Small intestine (tissue), 7 donors: ENCODE measurements at regions not wholly inside any gene's neighbourhood (a gene's known extent, or its start where the extent isn't known, plus 50 kb on each side); places are given as distances from the start of the nearest gene placed in this dataset.

Experiments
- DNase-seq, 2 donors: peaks; one replicate each; pipeline versions ENCODE4 v3.0.0 to v3.0.0-alpha.2; 2013
- FAIRE-seq: peaks from 2 replicates; lab custom pipeline; 2012; peaks lifted over from hg19 to GRCh38; lab: Jason Lieb, UNC
- H3K27ac ChIP-seq, 3 donors: one replicate each; pipeline ENCODE4 v1.5.1; 2013; ENCODE audit warnings: low read length in 2 of 3, mild to moderate bottlenecking in 2 of 3, control low read depth in 1 of 3, inconsistent platforms in 1 of 3, low read depth in 1 of 3, moderate library complexity in 1 of 3
- H3K27me3 ChIP-seq, 3 donors: one replicate each; pipeline ENCODE4 v1.6.1; 2013; ENCODE audit warnings: low read length in 3 of 3, inconsistent platforms in 1 of 3; ENCODE audit not compliant: control insufficient read depth in 3 of 3, insufficient read depth in 3 of 3
- H3K36me3 ChIP-seq, 3 donors: one replicate each; pipeline ENCODE4 v1.6.1; 2013; ENCODE audit warnings: low read length in 3 of 3, inconsistent platforms in 1 of 3, low read depth in 1 of 3, mild to moderate bottlenecking in 1 of 3, moderate library complexity in 1 of 3; ENCODE audit not compliant: control insufficient read depth in 3 of 3, insufficient read depth in 2 of 3
- H3K4me1 ChIP-seq, 3 donors: one replicate each; pipeline ENCODE4 v1.6.1; 2013; ENCODE audit warnings: low read length in 2 of 3, inconsistent platforms in 1 of 3, low read depth in 1 of 3, mild to moderate bottlenecking in 1 of 3, moderate library complexity in 1 of 3; ENCODE audit not compliant: control insufficient read depth in 3 of 3, insufficient read depth in 2 of 3
- H3K4me3 ChIP-seq, 3 donors: one replicate each; pipeline ENCODE4 v1.5.1; 2013; ENCODE audit warnings: low read length in 3 of 3, control low read depth in 1 of 3, inconsistent platforms in 1 of 3, low read depth in 1 of 3, mild to moderate bottlenecking in 1 of 3, moderate library complexity in 1 of 3
- H3K9me3 ChIP-seq, 2 donors: one replicate each; pipeline ENCODE4 v1.6.1; 2013; ENCODE audit warnings: low read depth in 1 of 2, low read length in 1 of 2; ENCODE audit not compliant: control insufficient read depth in 2 of 2, insufficient read depth in 1 of 2
- WGBS, 3 donors: extraction: QIAGEN DNeasy Blood & Tissue Kit; methylation state at CpG; one replicate each; pipeline ENCODE4 v1.1.7; 2013; 5-methylcytosine and 5-hydroxymethylcytosine counted together
- donor health status: healthy with polysubstance abuse.
- donor health status: control.
- donor health status: control.
- donor health status: Bipolar disorder and iron deficiency.
- donor health status: healthy.

GRCh38 chr7:45975367-45975766 lies 54.3 kb upstream of the IGFBP3 start:
- FAIRE-seq (no peak), DNase-seq (no peak)
- Histone ChIP-seq H3K4me3 (no peak overlapping the region), H3K4me1 (peaks cover 0 to 10% (median 2%) of the 10 kb centered on the region in 3 donors), H3K27ac (no peak overlapping the region), H3K36me3 (no peaks in the 10 kb centered on the region), H3K9me3 (peaks cover 0 to 2% of the 10 kb centered on the region in 2 donors), H3K27me3 (no peaks in the 10 kb centered on the region)
- WGBS, 3 donors, result 47 to 70% (median 48%) methylated on average over 1 of the region's 1 CpG

GRCh38 chr7:45974540-45975360 lies 53.7 kb upstream of the IGFBP3 start:
- Histone ChIP-seq H3K4me1 (peaks cover 0 to 10% (median 2%) of the 10 kb centered on the region in 3 donors), H3K27me3 (no peaks in the 10 kb centered on the region), H3K36me3 (no peaks in the 10 kb centered on the region), H3K9me3 (peaks cover 0 to 2% of the 10 kb centered on the region in 2 donors), H3K4me3 (no peak overlapping the region), H3K27ac (no peak overlapping the region)
- no peak for DNase-seq
- FAIRE-seq, result no peak
- WGBS, 3 donors, result 89 to 92% (median 89%) methylated on average over 12 of the region's 12 CpGs

- no peaks in the 10 kb centered on the region for H3K36me3 ChIP-seq
- FAIRE-seq (no peak), DNase-seq (no peak)
- H3K4me3 ChIP-seq, result no peak overlapping the region
- no peak overlapping the region for H3K27ac ChIP-seq
- no peaks in the 10 kb centered on the region for H3K27me3 ChIP-seq
- WGBS, 3 donors, result 61 to 68% (median 67%) methylated on average over 14 of the region's 14 CpGs
- peaks cover 0 to 10% (median 2%) of the 10 kb centered on the region in 3 donors for H3K4me1 ChIP-seq
- H3K9me3 ChIP-seq, result peaks cover 0 to 2% of the 10 kb centered on the region in 2 donors
Observed at GRCh38 chr7:45973725-45974532, 52.9 kb upstream of the IGFBP3 start.

GRCh38 chr7:45972629-45973312 lies 51.7 kb upstream of the IGFBP3 start:
- Histone ChIP-seq H3K27ac (no peak overlapping the region), H3K4me3 (no peak overlapping the region), H3K36me3 (no peaks in the 10 kb centered on the region), H3K9me3 (peaks cover 0 to 2% of the 10 kb centered on the region in 2 donors), H3K4me1 (peaks cover 0 to 2% (median under 1%) of the 10 kb centered on the region in 3 donors), H3K27me3 (no peaks in the 10 kb centered on the region)
- no peak for FAIRE-seq
- peak; percentile 55 to 77 for DNase-seq
- WGBS, 3 donors, result 42 to 69% (median 46%) methylated on average over 12 of the region's 12 CpGs

GRCh38 chr7:45971661-45972175 lies 50.6 kb upstream of the IGFBP3 start:
- H3K4me3 ChIP-seq, result no peak overlapping the region
- H3K27ac ChIP-seq, result no peak overlapping the region
- FAIRE-seq (no peak), DNase-seq (no peak)
- H3K9me3 ChIP-seq, result peaks cover 0 to 2% of the 10 kb centered on the region in 2 donors
- 88 to 94% (median 91%) methylated on average over 5 of the region's 5 CpGs for WGBS, 3 donors
- no peaks in the 10 kb centered on the region for H3K27me3 ChIP-seq
- no peaks in the 10 kb centered on the region for H3K36me3 ChIP-seq
- peaks cover 0 to 2% (median 0%) of the 10 kb centered on the region in 3 donors for H3K4me1 ChIP-seq

- DNase-seq, result no peak
- no peak for FAIRE-seq
- Histone ChIP-seq H3K27me3 (no peaks in the 10 kb centered on the region), H3K9me3 (peaks cover 0 to 2% of the 10 kb centered on the region in 2 donors), H3K36me3 (no peaks in the 10 kb centered on the region), H3K4me3 (no peak overlapping the region), H3K27ac (no peak overlapping the region), H3K4me1 (peaks cover 0 to 2% (median 0%) of the 10 kb centered on the region in 3 donors)
- WGBS, 3 donors, result 85 to 89% (median 86%) methylated on average over 5 of the region's 5 CpGs
Observed at GRCh38 chr7:45971171-45971570, 50.1 kb upstream of the IGFBP3 start.
